Mammary epithelial cell (primary cell): ENCODE measurements at regions not wholly inside any gene's neighbourhood (a gene's known extent, or its start where the extent isn't known, plus 50 kb on each side); places are given as distances from the start of the nearest gene placed in this dataset.

Experiments
- EZH2 ChIP-seq: IDR thresholded peaks from 2 replicates; pipeline ENCODE4 v1.6.1; 2012; ENCODE audit warnings: low read length, inconsistent platforms, borderline replicate concordance
- TF ChIP-seq, protein P1 (sequence below), 2 donors: IDR thresholded peaks in 1 of 2; conservative IDR thresholded peaks in 1 of 2; 2 replicates each; pipeline ENCODE4 v1.5.1; 2011 to 2012; ENCODE audit warnings: inconsistent platforms in 2 of 2, low read length in 2 of 2, mild to moderate bottlenecking in 2 of 2, control low read depth in 1 of 2, low read depth in 1 of 2; ENCODE audit not compliant: insufficient read depth in 1 of 2; ENCODE audit errors: extremely low read depth in 1 of 2

DNA sequence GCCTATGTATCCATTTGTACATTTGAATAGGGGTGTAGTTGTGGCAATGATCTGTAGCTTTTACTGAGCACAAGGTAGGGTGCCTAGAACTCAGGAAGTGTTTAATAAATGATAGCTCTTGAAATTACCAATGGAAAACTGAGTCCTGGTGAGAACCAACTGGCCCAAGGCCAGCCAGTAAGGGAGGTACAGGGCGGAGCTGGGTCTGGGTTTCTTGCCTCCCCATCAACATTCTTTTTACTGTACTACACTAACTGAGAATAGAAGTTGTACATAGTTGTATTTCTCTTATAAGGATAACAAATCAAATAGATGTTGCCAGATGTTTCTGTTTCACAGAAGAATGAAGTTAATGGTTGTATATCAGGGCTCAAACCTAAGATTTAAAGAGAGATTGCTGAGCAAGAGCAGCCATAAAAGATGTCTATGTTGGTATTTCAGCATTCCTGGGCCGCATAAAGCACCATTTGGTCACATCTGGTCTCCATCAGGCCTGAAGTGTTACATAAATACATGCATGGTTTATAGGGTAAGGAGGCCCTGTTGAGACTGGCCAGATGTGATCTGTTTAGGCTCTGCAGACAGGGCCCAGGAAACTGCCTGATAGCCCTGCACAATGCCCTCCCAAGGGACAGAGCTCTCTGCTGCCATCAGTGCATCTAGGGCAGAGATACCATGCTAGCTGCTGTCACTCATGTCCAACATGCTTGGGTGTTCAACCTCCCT lies 210.5 kb downstream of the NXNL2 start:
- TF ChIP-seq, protein P1, sequence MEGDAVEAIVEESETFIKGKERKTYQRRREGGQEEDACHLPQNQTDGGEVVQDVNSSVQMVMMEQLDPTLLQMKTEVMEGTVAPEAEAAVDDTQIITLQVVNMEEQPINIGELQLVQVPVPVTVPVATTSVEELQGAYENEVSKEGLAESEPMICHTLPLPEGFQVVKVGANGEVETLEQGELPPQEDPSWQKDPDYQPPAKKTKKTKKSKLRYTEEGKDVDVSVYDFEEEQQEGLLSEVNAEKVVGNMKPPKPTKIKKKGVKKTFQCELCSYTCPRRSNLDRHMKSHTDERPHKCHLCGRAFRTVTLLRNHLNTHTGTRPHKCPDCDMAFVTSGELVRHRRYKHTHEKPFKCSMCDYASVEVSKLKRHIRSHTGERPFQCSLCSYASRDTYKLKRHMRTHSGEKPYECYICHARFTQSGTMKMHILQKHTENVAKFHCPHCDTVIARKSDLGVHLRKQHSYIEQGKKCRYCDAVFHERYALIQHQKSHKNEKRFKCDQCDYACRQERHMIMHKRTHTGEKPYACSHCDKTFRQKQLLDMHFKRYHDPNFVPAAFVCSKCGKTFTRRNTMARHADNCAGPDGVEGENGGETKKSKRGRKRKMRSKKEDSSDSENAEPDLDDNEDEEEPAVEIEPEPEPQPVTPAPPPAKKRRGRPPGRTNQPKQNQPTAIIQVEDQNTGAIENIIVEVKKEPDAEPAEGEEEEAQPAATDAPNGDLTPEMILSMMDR (conservative IDR thresholded peaks at IDR 0.05 in 1 of 2, IDR thresholded peaks at IDR 0.05 in 1 of 2; ENCODE audit: extremely low read depth in 1 of 2, insufficient read depth in 1 of 2, low read depth in 1 of 2, low read length in 2 of 2): no peak
- TF ChIP-seq EZH2: no peak
